MM.1S (cell line): ENCODE measurements at regions not wholly inside any gene's neighbourhood (a gene's known extent, or its start where the extent isn't known, plus 50 kb on each side); places are given as distances from the start of the nearest gene placed in this dataset.

Experiments used
- DNase-seq: peaks from one replicate; pipeline ENCODE4 v3.0.0-alpha.2; 2015
- H2AFZ ChIP-seq: fragments of 300-600 bp; sonication (generic); 2 replicates; pipeline ENCODE4 v1.6.0; 2016; ENCODE audit warnings: antibody characterized with exemption, low read length
- H3F3A ChIP-seq: fragments of 300-600 bp; sonication (generic); 2 replicates; pipeline ENCODE4 v1.6.1; 2016; ENCODE audit warnings: mild to moderate bottlenecking, antibody characterized with exemption, low read length, moderate library complexity, mixed read lengths; ENCODE audit not compliant: insufficient read depth
- H3K27ac ChIP-seq: fragments of 300-600 bp; sonication (generic); 2 replicates; pipeline ENCODE4 v1.5.1; 2016; ENCODE audit warnings: mild to moderate bottlenecking, low read length
- H3K27me3 ChIP-seq: fragments of 300-600 bp; sonication (generic); replicated peaks from 2 replicates; pipeline ENCODE4 v1.6.0; 2016; ENCODE audit warnings: low read length; ENCODE audit not compliant: insufficient read depth
- H3K36me3 ChIP-seq: fragments of 300-600 bp; sonication (generic); replicated peaks from 2 replicates; pipeline ENCODE4 v1.6.1; 2016; ENCODE audit warnings: mild to moderate bottlenecking, low read length, mixed read lengths; ENCODE audit not compliant: insufficient read depth
- H3K4me1 ChIP-seq: fragments of 300-600 bp; sonication (generic); 2 replicates; pipeline ENCODE4 v1.6.1; 2016; ENCODE audit warnings: low read length, mixed read lengths
- H3K4me2 ChIP-seq: fragments of 300-600 bp; sonication (generic); 2 replicates; pipeline ENCODE4 v1.6.0; 2016; ENCODE audit warnings: low read depth, low read length
- H3K4me3 ChIP-seq: fragments of 300-600 bp; sonication (generic); 2 replicates; pipeline ENCODE4 v1.5.1; 2016; ENCODE audit warnings: low read length, mixed read lengths
- H3K79me2 ChIP-seq: fragments of 300-600 bp; sonication (generic); 2 replicates; pipeline ENCODE4 v1.6.1; 2016; ENCODE audit warnings: mixed run types, low read length, mixed read lengths
- H3K9ac ChIP-seq: fragments of 300-600 bp; sonication (generic); 2 replicates; pipeline ENCODE4 v1.6.1; 2016; ENCODE audit warnings: low read length, mixed read lengths
- H3K9me2 ChIP-seq: fragments of 300-600 bp; sonication (generic); replicated peaks from 2 replicates; pipeline ENCODE4 v1.6.1; 2016; ENCODE audit warnings: mild to moderate bottlenecking, low read length, mixed read lengths; ENCODE audit not compliant: insufficient read depth
- H3K9me3 ChIP-seq: fragments of 300-600 bp; sonication (generic); replicated peaks from 2 replicates; pipeline ENCODE4 v1.6.1; 2016; ENCODE audit warnings: mild to moderate bottlenecking, low read length, mixed read lengths; ENCODE audit not compliant: insufficient read depth
- H4K20me1 ChIP-seq: fragments of 300-600 bp; sonication (generic); 2 replicates; pipeline ENCODE4 v1.6.1; 2016; ENCODE audit warnings: mild to moderate bottlenecking, low read length, moderate library complexity, mixed read lengths; ENCODE audit not compliant: insufficient read depth
- CTCF ChIP-seq: fragments of 300-600 bp; sonication (generic); IDR thresholded peaks from 2 replicates; pipeline ENCODE4 v1.5.1; 2016; ENCODE audit warnings: antibody characterized with exemption, low read length, mixed read lengths
- EZH2 ChIP-seq: fragments of 300-600 bp; sonication (generic); optimal IDR thresholded peaks from 2 replicates; pipeline ENCODE3; 2017; ENCODE audit warnings: low read depth, mild to moderate bottlenecking, antibody characterized with exemption, low read length, mixed read lengths
- EZH2phosphoT487 ChIP-seq: fragments of 300-600 bp; sonication (generic); IDR thresholded peaks from 2 replicates; pipeline ENCODE4 v1.6.1; 2018; ENCODE audit warnings: antibody characterized with exemption, low read length

GRCh38 chrX:39337451-39337850 lies 536.2 kb downstream of the MID1IP1 start:
- no peaks in the 10 kb centered on the region for H3K9me3 ChIP-seq
- H3K79me2 ChIP-seq = no peaks in the 10 kb centered on the region
- no peaks in the 10 kb centered on the region for H3K36me3 ChIP-seq
- H3K9ac ChIP-seq = peak overlapping the region; percentile 27; the same call in 1 of the 2 replicates
- no peak for DNase-seq
- TF ChIP-seq CTCF (no peak), EZH2phosphoT487 (no peak), EZH2 (no peak)
- H4K20me1 ChIP-seq = no peaks in the 10 kb centered on the region
- peak overlapping the region; percentile 65 for H2AFZ ChIP-seq
- no peak overlapping the region for H3K4me3 ChIP-seq
- peaks cover 22% of the 10 kb centered on the region for H3K4me1 ChIP-seq
- H3F3A ChIP-seq = 0 out of 2 replicates have a peak, but pooled peaks cover 4% of the 10 kb centered on the region
- no peaks in the 10 kb centered on the region for H3K27me3 ChIP-seq
- H3K4me2 ChIP-seq = peak overlapping the region; percentile 66; the same call in 1 of the 2 replicates
- peak overlapping the region; percentile 86; the same call in 1 of the 2 replicates for H3K27ac ChIP-seq
- no peaks in the 10 kb centered on the region for H3K9me2 ChIP-seq

- Histone ChIP-seq H3K4me2 (no peak overlapping the region), H3K36me3 (no peaks in the 10 kb centered on the region), H4K20me1 (no peaks in the 10 kb centered on the region), H3K4me3 (no peak overlapping the region), H3K9ac (no peak overlapping the region), H2AFZ (no peak overlapping the region), H3K27ac (no peak overlapping the region), H3K79me2 (no peaks in the 10 kb centered on the region), H3K4me1 (peaks cover 22% of the 10 kb centered on the region), H3K27me3 (no peaks in the 10 kb centered on the region), H3F3A (0 out of 2 replicates have a peak, but pooled peaks cover 4% of the 10 kb centered on the region), H3K9me3 (no peaks in the 10 kb centered on the region), H3K9me2 (no peaks in the 10 kb centered on the region)
- no peak for DNase-seq
- no peak for TF ChIP-seq EZH2phosphoT487
- no peak for TF ChIP-seq CTCF
- TF ChIP-seq EZH2 = no peak
These were observed 537.3 kb downstream of the MID1IP1 start for GRCh38 chrX:39338583-39338982.

- H3K27ac ChIP-seq = no peak overlapping the region
These were observed 555.0 kb downstream of the MID1IP1 start for GRCh38 chrX:39356119-39356807.

More at GRCh38 chrX:39356119-39356807, 555.0 kb downstream of the MID1IP1 start:
- H3K79me2 ChIP-seq = no peaks in the 10 kb centered on the region
- no peaks in the 10 kb centered on the region for H3F3A ChIP-seq
- no peaks in the 10 kb centered on the region for H3K9me2 ChIP-seq
- no peaks in the 10 kb centered on the region for H3K27me3 ChIP-seq
- no peaks in the 10 kb centered on the region for H4K20me1 ChIP-seq
- no peak overlapping the region for H2AFZ ChIP-seq
- no peaks in the 10 kb centered on the region for H3K9me3 ChIP-seq
- no peak for DNase-seq
- H3K4me2 ChIP-seq = no peak overlapping the region
- no peak overlapping the region for H3K4me3 ChIP-seq
- TF ChIP-seq CTCF (no peak), EZH2 (no peak), EZH2phosphoT487 (no peak)
- H3K4me1 ChIP-seq = no peaks in the 10 kb centered on the region
- no peak overlapping the region for H3K9ac ChIP-seq
- no peaks in the 10 kb centered on the region for H3K36me3 ChIP-seq
